KBM-7 (cell line): ENCODE measurements at regions not wholly inside any gene's neighbourhood (a gene's known extent, or its start where the extent isn't known, plus 50 kb on each side); places are given as distances from the start of the nearest gene placed in this dataset.
"Not testable (repeated sequence)": the region's sequence is repeated elsewhere in the genome, so short reads cannot be mapped to it uniquely, and the experiment has no call there.

Experiments used
- DNase-seq: peaks from one replicate; pipeline ENCODE4 v3.0.0-alpha.2; 2015
- in situ Hi-C: fragments of 300-500 bp; cut with MboI; formaldehyde crosslinking; loops from 2 replicates; pipeline ENCODE4 v1.14.3; 2020; ENCODE audit warnings: low sequenced_read_pairs, low pct_unique_long_range_greater_than_20kb, mixed read lengths

- DNase-seq: peak; percentile 89
- in situ Hi-C loops: no loop called here
Measured at GRCh38 chr7:3094701-3095445, 51.2 kb upstream of the CARD11 start.

DNA sequence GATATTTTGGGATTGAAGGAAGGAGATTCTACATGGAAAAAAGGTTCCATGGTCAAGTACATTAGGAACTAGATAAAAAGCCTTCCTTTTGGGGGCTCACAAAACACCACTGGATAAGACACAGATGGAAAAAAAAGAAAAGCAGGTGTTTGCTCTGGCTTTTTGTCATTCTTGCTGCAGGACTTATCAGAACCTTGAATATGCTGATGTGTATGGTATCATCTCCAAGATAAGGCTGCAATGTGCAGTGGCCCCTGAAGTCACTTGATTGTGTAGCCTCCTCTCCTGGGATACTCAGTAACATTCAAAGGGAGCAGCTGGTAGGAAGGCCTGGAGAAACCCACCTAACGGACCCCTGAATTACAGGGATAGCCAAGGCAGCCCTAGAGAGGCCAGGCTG is 54.1 kb upstream of the CARD11 start:
- DNase-seq: no peak
- in situ Hi-C loops: no loop called here

DNA sequence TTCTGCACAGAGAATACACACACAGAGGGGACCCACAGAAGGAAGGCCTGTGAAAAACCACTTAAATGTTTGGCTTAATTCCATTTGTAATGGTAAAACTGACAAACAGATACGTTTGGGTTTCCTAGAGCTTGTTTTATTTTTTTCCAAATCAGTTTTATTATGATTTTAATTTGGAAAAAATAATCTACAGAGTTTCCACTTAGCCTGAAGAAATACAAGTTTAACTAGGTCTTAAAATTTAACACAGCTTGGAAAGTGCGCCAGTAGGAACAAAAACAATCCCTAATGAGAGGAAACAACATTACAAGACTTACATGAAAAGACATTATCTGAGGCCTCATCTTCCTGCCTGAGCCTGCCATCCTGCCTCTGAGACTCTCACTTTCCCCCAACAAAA is 58.5 kb upstream of the CARD11 start:
- DNase-seq: no peak
- in situ Hi-C loops: no loop called here

- in situ Hi-C loops: no loop called here
- DNase-seq: no peak
Measured at GRCh38 chr7:3103614-3104398, 60.1 kb upstream of the CARD11 start.

DNA sequence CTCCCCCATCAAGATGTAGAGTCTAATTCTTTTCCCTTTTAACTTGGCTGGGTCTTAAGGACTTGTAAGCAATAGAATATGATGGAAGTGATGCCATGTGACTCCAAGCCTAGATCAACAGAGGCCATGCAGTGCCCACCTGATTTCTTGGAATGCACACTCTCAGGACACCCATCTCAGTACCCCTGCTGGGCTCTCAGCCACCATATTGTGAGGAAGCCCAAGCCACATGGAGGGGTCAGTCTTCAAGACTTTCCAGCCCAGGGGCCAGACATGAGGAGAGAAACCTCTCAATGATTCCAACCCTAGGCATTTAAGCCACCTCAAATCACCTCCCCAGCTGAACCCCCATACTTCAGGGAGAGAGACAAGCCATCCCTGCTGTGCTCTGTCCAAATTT is 62.2 kb upstream of the CARD11 start:
- in situ Hi-C loops: no loop called here
- DNase-seq: no peak

DNA sequence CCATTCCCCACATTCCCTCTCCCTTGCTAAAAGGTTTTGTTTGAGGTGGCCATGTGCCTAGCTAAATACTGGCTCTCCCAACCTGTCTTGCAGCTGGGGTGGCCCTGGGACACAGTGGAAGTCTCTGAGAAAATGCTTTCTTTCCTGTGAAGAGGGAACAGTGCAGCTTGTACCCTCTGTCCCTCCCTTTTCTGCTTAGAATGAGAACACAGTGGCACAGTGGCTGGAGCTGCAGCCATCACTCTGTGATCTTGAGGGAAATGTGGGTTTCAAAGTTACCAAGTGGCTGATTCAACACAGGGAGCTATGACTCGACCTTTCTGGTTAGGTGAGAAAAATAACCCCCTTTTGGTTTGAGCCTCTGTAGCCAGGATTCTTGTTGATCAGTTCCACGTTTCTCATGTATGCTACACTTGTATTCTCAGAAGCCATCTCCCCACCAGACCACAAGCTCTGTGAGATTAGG is 62.7 kb upstream of the CARD11 start:
- in situ Hi-C loops: no loop called here
- no peak for DNase-seq

DNA sequence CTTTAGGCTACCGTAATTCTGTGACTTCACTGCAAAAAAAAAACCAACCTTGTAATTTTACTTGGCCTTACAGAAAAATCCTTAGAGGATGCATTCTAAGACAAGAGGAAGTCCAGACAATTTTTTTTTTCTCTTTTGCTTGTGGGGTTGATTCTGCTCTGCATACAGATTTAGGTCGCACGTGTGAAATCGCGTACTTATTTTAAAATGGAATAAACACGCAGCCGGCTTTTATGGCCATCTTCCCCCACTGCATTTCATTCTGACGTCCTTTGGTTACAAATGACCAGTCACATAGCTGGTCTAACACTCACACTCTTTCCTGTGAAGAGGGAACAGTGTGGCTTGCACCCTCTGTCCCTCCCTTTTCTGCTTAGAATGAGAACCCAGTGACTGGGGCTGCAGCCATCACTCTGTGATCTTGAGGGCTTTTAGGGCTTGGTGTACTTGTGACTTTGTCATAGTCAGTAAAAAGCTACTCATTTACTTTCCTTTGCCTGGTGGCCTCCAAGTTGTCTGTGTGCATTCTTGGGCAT is 63.6 kb upstream of the CARD11 start:
- DNase-seq: no peak
- in situ Hi-C loops: no loop called here

DNA sequence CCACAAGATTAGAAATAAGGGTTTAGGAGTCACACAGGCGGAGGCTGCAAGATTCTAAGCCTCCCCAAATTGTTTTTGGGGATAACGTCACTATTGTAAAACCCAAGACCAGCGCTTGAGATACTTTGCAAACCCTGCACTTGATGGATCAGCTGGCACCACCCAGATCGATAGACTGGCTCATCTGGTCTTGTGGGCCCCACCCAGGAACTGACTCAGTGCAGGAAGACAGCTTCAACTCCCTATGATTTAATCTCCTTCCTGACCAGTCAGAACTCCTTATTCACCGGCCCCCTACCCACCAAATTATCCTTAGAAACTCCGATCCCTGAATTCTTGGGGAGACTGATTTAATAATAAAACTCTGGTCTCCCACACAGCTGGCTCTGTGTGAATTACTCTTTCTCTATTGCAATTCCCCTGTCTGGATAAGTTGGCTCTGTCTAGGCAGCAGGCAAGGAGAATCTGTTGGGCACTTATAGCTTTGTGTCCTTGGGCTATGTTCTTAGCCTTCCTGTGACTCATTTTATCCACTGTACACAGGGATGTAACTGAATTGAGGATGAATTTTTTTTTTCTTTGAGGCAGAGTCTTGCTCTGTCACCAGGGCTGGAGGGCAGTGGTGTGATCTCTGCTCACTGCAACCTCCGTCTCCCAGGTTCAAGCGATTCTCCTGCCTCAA is 64.4 kb upstream of the CARD11 start:
- in situ Hi-C loops: no loop called here
- DNase-seq: no peak

GRCh38 chr7:3109311-3109915 is 65.7 kb upstream of the CARD11 start:
- no peak for DNase-seq
- in situ Hi-C loops: no loop called here

DNA sequence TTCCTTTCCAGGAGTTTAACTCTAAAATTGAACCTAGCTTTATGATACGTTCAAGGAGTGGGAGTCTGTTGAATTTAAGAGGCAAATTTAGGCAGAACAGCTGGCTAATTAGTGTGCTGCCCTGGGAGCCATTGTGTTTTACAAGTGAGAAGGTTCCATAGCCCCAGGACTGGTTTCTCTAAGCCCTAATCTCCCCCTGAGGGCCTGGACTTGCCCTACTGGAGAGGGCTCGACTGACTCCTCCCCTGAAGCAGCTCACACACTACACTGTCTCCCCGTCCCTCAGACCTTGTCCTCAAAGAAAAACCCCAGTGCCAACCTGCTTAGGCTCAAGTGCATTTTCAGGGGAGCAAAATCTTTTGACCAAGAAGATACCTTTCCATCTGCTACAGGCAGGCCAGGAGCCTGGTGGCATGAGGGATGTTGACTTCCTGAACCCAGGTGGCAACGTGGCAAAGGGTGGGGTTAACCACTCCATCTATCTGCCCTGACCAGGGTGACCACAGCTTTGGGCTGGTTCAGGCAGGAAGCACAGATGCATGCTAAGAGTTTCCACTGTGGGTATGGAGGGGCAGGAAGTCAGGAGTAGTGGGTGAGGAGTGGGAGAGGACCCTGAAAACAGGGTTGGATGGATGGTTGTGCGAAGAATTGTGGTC is 68.9 kb upstream of the CARD11 start:
- in situ Hi-C loops: no loop called here
- DNase-seq: no peak

DNA sequence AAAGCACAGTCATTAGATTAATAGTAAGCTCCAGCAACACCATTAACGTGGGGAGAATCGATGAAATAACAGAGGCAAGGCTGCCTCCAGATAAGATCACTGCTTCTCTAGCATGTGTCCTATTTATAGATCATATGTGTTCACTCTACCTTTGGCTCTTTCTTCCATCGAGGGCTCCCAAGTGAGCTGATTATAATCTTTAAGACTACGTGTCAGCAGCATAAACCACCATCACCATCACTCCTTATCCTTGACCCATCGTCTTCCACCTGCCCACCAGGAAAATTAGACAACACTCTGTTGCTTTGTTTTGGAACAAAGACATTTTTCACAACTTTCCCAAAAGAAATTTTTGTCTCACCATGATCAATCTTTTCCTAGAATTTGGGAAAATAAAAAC is 71.2 kb upstream of the CARD11 start:
- in situ Hi-C loops: no loop called here

DNA sequence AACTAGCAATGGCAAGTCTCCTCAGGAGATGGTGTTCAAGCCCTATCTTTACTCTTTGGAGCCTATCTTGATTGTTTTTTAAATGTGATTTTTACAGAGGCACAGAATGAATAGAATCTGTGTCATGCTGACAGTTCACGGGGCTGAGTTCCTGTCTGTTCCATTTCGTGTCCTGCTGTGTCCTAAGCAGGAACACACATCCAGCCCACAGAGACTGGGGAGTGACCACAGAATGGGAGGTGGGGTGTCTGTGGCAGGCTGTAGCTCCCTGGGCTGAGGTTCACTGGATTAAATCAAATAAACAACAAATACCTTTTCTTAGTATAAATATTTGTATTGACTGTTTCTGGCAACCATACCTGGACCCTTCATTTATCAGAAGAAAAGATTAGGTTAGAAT is 73.4 kb upstream of the CARD11 start:
- in situ Hi-C loops: no loop called here

More for the DNA sequence above, 71.2 kb upstream of the CARD11 start:
- no peak for DNase-seq

GRCh38 chr7:3117488-3118231 is 74.0 kb upstream of the CARD11 start:
- in situ Hi-C loops: no loop called here
- DNase-seq: peak; percentile 57

More for the DNA sequence above, 73.4 kb upstream of the CARD11 start:
- no peak for DNase-seq

GRCh38 chr7:3119352-3119927 is 75.8 kb upstream of the CARD11 start:
- in situ Hi-C loops: not testable (repeated sequence)

GRCh38 chr7:3119963-3120362 is 76.3 kb upstream of the CARD11 start:
- no peak for DNase-seq
- in situ Hi-C loops: no loop called here

More at GRCh38 chr7:3119352-3119927, 75.8 kb upstream of the CARD11 start:
- not testable (repeated sequence) for DNase-seq

DNA sequence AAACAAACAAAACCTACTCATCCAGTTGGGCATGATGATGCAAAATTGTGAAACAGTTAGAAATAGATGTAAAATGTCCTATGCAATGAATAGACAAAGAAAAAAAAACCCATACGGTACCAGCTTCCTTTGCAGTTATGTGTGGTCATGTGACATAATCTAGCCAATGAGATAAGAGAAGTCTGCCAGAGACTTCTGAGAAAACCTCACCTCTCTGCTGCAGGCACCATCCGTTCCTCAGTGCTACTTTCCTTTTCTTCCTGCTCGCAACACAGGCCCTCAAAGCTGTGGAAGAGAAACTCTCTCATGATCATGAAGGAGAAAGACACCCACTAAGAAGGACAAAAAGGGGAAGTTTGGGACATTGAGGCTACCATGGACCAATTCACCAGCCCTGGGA is 76.8 kb upstream of the CARD11 start:
- in situ Hi-C loops: no loop called here
- DNase-seq: no peak

DNA sequence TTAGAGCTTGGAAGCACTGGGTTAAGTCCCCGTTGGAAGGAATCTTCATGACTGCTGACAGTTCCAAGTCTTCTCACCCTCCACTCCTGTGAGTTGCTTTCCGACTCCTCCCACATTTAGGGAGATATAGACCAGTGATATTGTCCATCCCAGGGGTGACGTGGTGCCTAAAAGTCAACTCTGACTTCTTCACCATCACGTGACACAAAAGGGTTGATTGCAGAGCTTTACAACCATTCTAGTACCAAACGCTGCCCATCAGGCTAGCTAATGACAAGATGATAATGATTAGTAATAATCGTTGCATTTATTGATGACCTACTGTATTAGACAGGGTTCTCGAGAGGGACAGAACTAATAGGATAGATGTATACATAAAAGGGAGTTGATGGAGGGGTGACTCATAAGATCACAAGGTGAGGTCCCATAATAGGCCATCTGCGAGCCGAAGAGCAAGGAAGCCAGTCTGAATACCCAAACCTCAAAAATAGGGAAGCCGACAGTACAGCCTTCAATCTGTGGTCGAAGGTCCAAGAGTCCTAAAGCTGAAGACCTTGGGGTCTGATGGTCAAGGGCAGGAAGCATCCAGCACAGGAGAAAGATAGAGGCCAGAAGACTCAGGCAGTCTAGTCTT is 85.3 kb upstream of the CARD11 start:
- no peak for DNase-seq
- in situ Hi-C loops: no loop called here
